Heart left ventricle (tissue), 13 donors: ENCODE measurements at regions not wholly inside any gene's neighbourhood (a gene's known extent, or its start where the extent isn't known, plus 50 kb on each side); places are given as distances from the start of the nearest gene placed in this dataset.

Experiments
- CTCF ChIP-seq, 12 donors: fragments of 200-600 bp; sonication (generic) in 4 of 12; IDR thresholded peaks; one replicate each; pipeline versions ENCODE4 v1.5.0 to v1.8.0; 2018 to 2022; ENCODE audit warnings: antibody characterized with exemption in 12 of 12, mild to moderate bottlenecking in 5 of 12
- POLR2A ChIP-seq, 2 donors: fragments of 450-650 bp; IDR thresholded peaks; one replicate each; pipeline ENCODE4 v1.6.1; 2017; ENCODE audit warnings: antibody characterized with exemption in 2 of 2, mild to moderate bottlenecking in 2 of 2, moderate library complexity in 2 of 2
- donor health status: ischemic (EF 13 %, LVEDD 7.1; RV severe dilation, severe dysfunction).
- donor health status: DM: no; HTN: yes; CAD: no.
- donor health status: DM: no; HTN: no; CAD: no.
- donor health status: ischemic (EF 25% LVEDD 6.9; RV normal size, moderate dysfunction).
- donor health status: ischemic (EF 25% LVEDD 5.7; RV mildly dilated, moderate dysfunction).
- donor health status: ischemic (EF 35%, LVEDD 5.7; RV mildly dilated, moderate dysfunction).
- donor health status: nonischemic (EF 11% LVEDD 7.7; RV severe dilation, severe dysfunction).
- donor health status: DM: yes; HTN: yes; CAD: no.
- donor health status: PGD.
- donor health status: ischemic (EF 29% LVEDD 5.4; RV normal size, mild dysfunction).
- donor health status: nonischemic (EF 23%, LVEDD 6.1; RV moderate dilation, normal function).

- TF ChIP-seq CTCF (IDR thresholded peaks at IDR 0.05): no peak
- TF ChIP-seq POLR2A (IDR thresholded peaks at IDR 0.05): no peak
Measured at GRCh38 chr12:107888789-107889188, 114.3 kb downstream of the ASCL4 start.
